ENCODE measurements at regions not wholly inside any gene's neighbourhood (a gene's known extent, or its start where the extent isn't known, plus 50 kb on each side); places are given as distances from the start of the nearest gene placed in this dataset.

DNA sequence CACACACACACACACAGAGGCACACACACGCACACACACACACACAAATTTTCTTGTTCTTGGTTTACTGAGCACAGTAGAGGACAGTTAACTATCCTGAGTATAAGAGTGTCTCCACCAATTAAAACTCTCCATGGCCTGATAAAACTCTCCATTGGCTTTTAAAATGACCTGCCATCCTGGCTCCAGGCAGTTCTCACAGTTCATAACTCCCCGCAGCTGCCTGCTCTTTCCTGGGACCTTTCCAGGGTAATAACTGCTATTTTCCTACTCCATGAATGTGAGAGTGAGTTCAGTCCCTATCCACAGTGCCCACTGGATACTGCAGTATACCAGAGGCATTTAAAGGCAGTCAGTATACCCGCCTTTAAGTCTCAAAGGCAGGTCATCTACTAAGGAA lies 351.5 kb downstream of the PLPP3 start:
- TF ChIP-seq, protein P1, sequence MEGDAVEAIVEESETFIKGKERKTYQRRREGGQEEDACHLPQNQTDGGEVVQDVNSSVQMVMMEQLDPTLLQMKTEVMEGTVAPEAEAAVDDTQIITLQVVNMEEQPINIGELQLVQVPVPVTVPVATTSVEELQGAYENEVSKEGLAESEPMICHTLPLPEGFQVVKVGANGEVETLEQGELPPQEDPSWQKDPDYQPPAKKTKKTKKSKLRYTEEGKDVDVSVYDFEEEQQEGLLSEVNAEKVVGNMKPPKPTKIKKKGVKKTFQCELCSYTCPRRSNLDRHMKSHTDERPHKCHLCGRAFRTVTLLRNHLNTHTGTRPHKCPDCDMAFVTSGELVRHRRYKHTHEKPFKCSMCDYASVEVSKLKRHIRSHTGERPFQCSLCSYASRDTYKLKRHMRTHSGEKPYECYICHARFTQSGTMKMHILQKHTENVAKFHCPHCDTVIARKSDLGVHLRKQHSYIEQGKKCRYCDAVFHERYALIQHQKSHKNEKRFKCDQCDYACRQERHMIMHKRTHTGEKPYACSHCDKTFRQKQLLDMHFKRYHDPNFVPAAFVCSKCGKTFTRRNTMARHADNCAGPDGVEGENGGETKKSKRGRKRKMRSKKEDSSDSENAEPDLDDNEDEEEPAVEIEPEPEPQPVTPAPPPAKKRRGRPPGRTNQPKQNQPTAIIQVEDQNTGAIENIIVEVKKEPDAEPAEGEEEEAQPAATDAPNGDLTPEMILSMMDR (IDR thresholded peaks at IDR 0.05): no peak
- TF ChIP-seq EZH2phosphoT487 (IDR thresholded peaks at IDR 0.05): no peak

Measured in neural progenitor cell (in vitro differentiated cells).